GM23248 (cell line): ENCODE measurements at regions not wholly inside any gene's neighbourhood (a gene's known extent, or its start where the extent isn't known, plus 50 kb on each side); places are given as distances from the start of the nearest gene placed in this dataset.

ENCODE experiments used
- DNase-seq: peaks from one replicate; pipeline ENCODE4 v3.0.0-alpha.2; 2015
- H2AFZ ChIP-seq: fragments of 200-600 bp; sonication (generic); 2 replicates; pipeline ENCODE4 v1.6.1; 2016; ENCODE audit warnings: antibody characterized with exemption
- H3F3A ChIP-seq: fragments of 200-600 bp; sonication (generic); 2 replicates; pipeline ENCODE4 v1.6.1; 2016; ENCODE audit warnings: mild to moderate bottlenecking, antibody characterized with exemption, mixed run types; ENCODE audit not compliant: insufficient read depth
- H3K27ac ChIP-seq: fragments of 200-600 bp; sonication (generic); 2 replicates; pipeline ENCODE4 v1.5.1; 2016; ENCODE audit warnings: mild to moderate bottlenecking
- H3K27me3 ChIP-seq: fragments of 200-600 bp; sonication (generic); replicated peaks from 2 replicates; pipeline ENCODE4 v1.6.1; 2016; ENCODE audit warnings: mild to moderate bottlenecking; ENCODE audit not compliant: insufficient read depth
- H3K36me3 ChIP-seq: fragments of 200-600 bp; sonication (generic); 2 replicates; pipeline ENCODE4 v1.6.1; 2016; ENCODE audit warnings: low read depth, mild to moderate bottlenecking
- H3K4me1 ChIP-seq: fragments of 200-600 bp; sonication (generic); 2 replicates; pipeline ENCODE4 v1.6.1; 2016; ENCODE audit warnings: mild to moderate bottlenecking; ENCODE audit not compliant: insufficient read depth
- H3K4me2 ChIP-seq: fragments of 200-600 bp; sonication (generic); one replicate; pipeline ENCODE4 v1.6.1; 2016; ENCODE audit warnings: mild to moderate bottlenecking; ENCODE audit not compliant: unreplicated experiment
- H3K4me3 ChIP-seq: fragments of 200-600 bp; sonication (generic); 2 replicates; pipeline ENCODE4 v1.5.1; 2016; ENCODE audit warnings: mild to moderate bottlenecking
- H3K79me2 ChIP-seq: fragments of 200-600 bp; sonication (generic); 2 replicates; pipeline ENCODE4 v1.6.1; 2016; ENCODE audit warnings: mild to moderate bottlenecking; ENCODE audit not compliant: insufficient read depth
- H3K9ac ChIP-seq: fragments of 200-600 bp; sonication (generic); 2 replicates; pipeline ENCODE4 v1.6.1; 2016; ENCODE audit warnings: mild to moderate bottlenecking
- H3K9me2 ChIP-seq: fragments of 200-600 bp; sonication (generic); 2 replicates; pipeline ENCODE4 v1.6.1; 2016; ENCODE audit warnings: mixed run types, mild to moderate bottlenecking, moderate library complexity; ENCODE audit not compliant: insufficient read depth
- H3K9me3 ChIP-seq: fragments of 200-600 bp; sonication (generic); one replicate; pipeline ENCODE4 v1.6.1; 2017; ENCODE audit warnings: low read depth
- H4K20me1 ChIP-seq: fragments of 200-600 bp; sonication (generic); 2 replicates; pipeline ENCODE4 v1.6.0; 2016; ENCODE audit not compliant: insufficient read depth
- EZH2 ChIP-seq: fragments of 200-600 bp; sonication (generic); IDR thresholded peaks from 2 replicates; pipeline ENCODE4 v1.6.1; 2018; ENCODE audit warnings: antibody characterized with exemption, mild to moderate bottlenecking; ENCODE audit not compliant: insufficient read depth, poor library complexity, severe bottlenecking
- EZH2phosphoT487 ChIP-seq: fragments of 200-600 bp; sonication (generic); IDR thresholded peaks from 2 replicates; pipeline ENCODE4 v1.6.1; 2018; ENCODE audit warnings: antibody characterized with exemption, moderate library complexity, mild to moderate bottlenecking, low read depth; ENCODE audit not compliant: insufficient read depth
- WGBS, 2 experiments: methylation state at CpG; one replicate each; pipeline ENCODE4 v1.1.6; 2015 to 2017; ENCODE audit warnings: low lambda C conversion rate in 2 of 2, low coverage in 1 of 2; ENCODE audit errors: missing lambda C conversion rate in 2 of 2; 5-methylcytosine and 5-hydroxymethylcytosine counted together
- in situ Hi-C: fragments of 300-500 bp; cut with MboI; formaldehyde crosslinking; loops from 2 replicates; pipeline ENCODE4 v1.15.0; 2020

GRCh38 chr3:193826159-193826795 lies 233.3 kb downstream of the OPA1 start:
- no peak overlapping the region for H2AFZ ChIP-seq
- no peak overlapping the region for H3K27ac ChIP-seq
- H3K9ac ChIP-seq, result no peak overlapping the region
- no peaks in the 10 kb centered on the region for H3K36me3 ChIP-seq
- no peaks in the 10 kb centered on the region for H3K9me3 ChIP-seq
- no peak for TF ChIP-seq EZH2
- no peak for TF ChIP-seq EZH2phosphoT487
- no peaks in the 10 kb centered on the region for H3K9me2 ChIP-seq
- in situ Hi-C loops, result no loop called here
- H3K79me2 ChIP-seq, result no peaks in the 10 kb centered on the region
- H3K4me2 ChIP-seq, result peak overlapping the region; percentile 44
- peaks cover 4% of the 10 kb centered on the region; the same call in 1 of the 2 replicates for H3K4me1 ChIP-seq
- no peak overlapping the region for H3K4me3 ChIP-seq
- 38% methylated on average over 12 of the region's 12 CpGs for WGBS, 2 experiments
- DNase-seq, result peak; percentile 80
- no peaks in the 10 kb centered on the region for H3F3A ChIP-seq
- H4K20me1 ChIP-seq, result no peaks in the 10 kb centered on the region
- peaks cover 35% of the 10 kb centered on the region for H3K27me3 ChIP-seq

- no peak for DNase-seq
- Histone ChIP-seq H3K27me3 (peaks cover 27% of the 10 kb centered on the region), H3K4me1 (peaks cover 4% of the 10 kb centered on the region; the same call in 1 of the 2 replicates), H3K9ac (no peak overlapping the region), H3K36me3 (no peaks in the 10 kb centered on the region), H4K20me1 (no peaks in the 10 kb centered on the region), H3K4me2 (no peak overlapping the region), H3K27ac (no peak overlapping the region), H3K9me2 (no peaks in the 10 kb centered on the region), H3K9me3 (no peaks in the 10 kb centered on the region), H3F3A (no peaks in the 10 kb centered on the region), H3K4me3 (no peak overlapping the region), H3K79me2 (no peaks in the 10 kb centered on the region), H2AFZ (no peak overlapping the region)
- TF ChIP-seq EZH2phosphoT487, result no peak
- 46 to 50% methylated on average over 7 of the region's 7 CpGs for WGBS, 2 experiments
- in situ Hi-C loops, result no loop called here
Observed at GRCh38 chr3:193827040-193827669, 234.1 kb downstream of the OPA1 start.

GRCh38 chr3:193827871-193828270 lies 234.9 kb downstream of the OPA1 start:
- in situ Hi-C loops, result no loop called here
- no peak overlapping the region for H3K9ac ChIP-seq

GRCh38 chr3:193828477-193828876 lies 235.5 kb downstream of the OPA1 start:
- no peak overlapping the region for H3K4me2 ChIP-seq
- no peak overlapping the region for H3K4me3 ChIP-seq
- no peaks in the 10 kb centered on the region for H4K20me1 ChIP-seq
- H3K9ac ChIP-seq, result no peak overlapping the region
- DNase-seq, result no peak
- no peaks in the 10 kb centered on the region for H3F3A ChIP-seq
- peaks cover 4% of the 10 kb centered on the region; the same call in 1 of the 2 replicates for H3K4me1 ChIP-seq
- H3K27ac ChIP-seq, result no peak overlapping the region
- no peak overlapping the region for H2AFZ ChIP-seq
- WGBS, 2 experiments, result 76 to 82% methylated on average over 6 of the region's 6 CpGs
- no peaks in the 10 kb centered on the region for H3K9me2 ChIP-seq
- no peak for TF ChIP-seq EZH2phosphoT487
- TF ChIP-seq EZH2, result no peak
- in situ Hi-C loops, result no loop called here
- H3K79me2 ChIP-seq, result no peaks in the 10 kb centered on the region
- H3K9me3 ChIP-seq, result no peaks in the 10 kb centered on the region
- H3K36me3 ChIP-seq, result no peaks in the 10 kb centered on the region
- H3K27me3 ChIP-seq, result 0 out of 2 replicates have a peak, but pooled peaks cover 17% of the 10 kb centered on the region

More at GRCh38 chr3:193827871-193828270, 234.9 kb downstream of the OPA1 start:
- 62 to 68% methylated on average over 2 of the region's 2 CpGs for WGBS, 2 experiments
- Histone ChIP-seq H3K36me3 (no peaks in the 10 kb centered on the region), H3K27ac (no peak overlapping the region), H3K9me3 (no peaks in the 10 kb centered on the region), H3K27me3 (peaks cover 20% of the 10 kb centered on the region; the same call in 1 of the 2 replicates), H2AFZ (no peak overlapping the region), H3K4me2 (no peak overlapping the region), H4K20me1 (no peaks in the 10 kb centered on the region), H3K4me1 (peaks cover 4% of the 10 kb centered on the region; the same call in 1 of the 2 replicates), H3K79me2 (no peaks in the 10 kb centered on the region), H3K4me3 (no peak overlapping the region), H3F3A (no peaks in the 10 kb centered on the region), H3K9me2 (no peaks in the 10 kb centered on the region)
- no peak for DNase-seq
- TF ChIP-seq EZH2, result no peak
